Activated naive CD4-positive, alpha-beta T cell (primary cell): ENCODE measurements at regions not wholly inside any gene's neighbourhood (a gene's known extent, or its start where the extent isn't known, plus 50 kb on each side); places are given as distances from the start of the nearest gene placed in this dataset.
A peak's percentile ranks its signal among the peaks of the same experiment; 100 is the strongest.

ENCODE experiments used
- DNase-seq, 4 experiments: peaks; one replicate each; lab custom pipeline; 2025; lab: John Stamatoyannopoulos, UW

DNA sequence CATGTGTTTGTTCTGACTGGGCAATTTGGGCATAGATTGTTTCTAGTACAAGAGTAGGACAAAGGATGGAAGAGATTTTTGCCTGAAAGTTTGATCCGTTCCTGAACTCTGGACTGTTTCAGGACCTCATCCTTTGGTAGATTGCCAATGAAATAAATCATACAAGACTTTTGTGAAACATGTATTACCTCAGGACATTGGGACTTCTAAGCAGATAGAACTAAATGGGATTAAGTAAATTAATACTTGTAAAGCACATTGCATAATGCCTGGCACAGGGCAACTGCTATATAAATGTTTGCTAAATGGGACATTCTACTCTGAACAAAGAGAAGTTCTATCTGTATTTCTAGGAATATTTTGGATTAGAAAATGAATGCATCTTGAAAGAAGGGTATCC, 164.8 kb upstream of the RPS6KA3 start:
- no peak for DNase-seq

DNA sequence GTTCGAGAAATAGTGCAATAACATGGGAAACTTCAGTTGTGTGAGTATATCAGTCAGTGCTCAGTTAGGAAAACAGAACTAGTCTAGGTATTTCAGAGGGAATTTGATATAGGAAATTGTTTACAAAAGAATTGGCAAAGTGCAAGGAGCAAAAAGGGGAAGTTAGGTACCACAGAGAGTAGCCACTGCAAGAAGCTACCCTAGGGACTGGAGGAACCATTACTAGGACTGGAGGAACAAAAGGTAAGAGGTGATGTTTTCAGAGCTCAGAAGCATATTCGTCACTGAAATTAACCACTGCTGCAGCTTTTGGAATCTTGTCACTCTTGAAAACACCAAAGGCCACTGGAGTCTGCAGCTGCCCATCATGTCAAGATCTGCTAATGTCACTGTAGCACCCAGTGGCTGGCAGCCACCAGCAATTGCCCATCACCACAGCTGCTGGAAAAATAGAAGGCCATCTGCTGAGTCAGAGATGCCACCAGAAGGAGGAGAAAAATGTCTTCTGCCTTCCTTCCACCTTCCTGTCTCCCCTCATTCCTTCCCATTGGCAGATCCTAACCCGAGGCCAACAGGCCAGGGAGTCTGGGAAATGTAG, 160.6 kb upstream of the RPS6KA3 start:
- DNase-seq, result no peak

- DNase-seq, result no peak
Measured at GRCh38 chrX:20421697-20422096, 155.0 kb upstream of the RPS6KA3 start.

GRCh38 chrX:20421275-20421674, 154.6 kb upstream of the RPS6KA3 start:
- DNase-seq, result no peak

GRCh38 chrX:20420058-20420457, 153.3 kb upstream of the RPS6KA3 start:
- no peak for DNase-seq

- no peak for DNase-seq
Measured at GRCh38 chrX:20418379-20419150, 151.9 kb upstream of the RPS6KA3 start.

- DNase-seq, result no peak
Measured at GRCh38 chrX:20414762-20415445, 148.2 kb upstream of the RPS6KA3 start.

GRCh38 chrX:20414066-20414465, 147.4 kb upstream of the RPS6KA3 start:
- DNase-seq, result no peak

DNA sequence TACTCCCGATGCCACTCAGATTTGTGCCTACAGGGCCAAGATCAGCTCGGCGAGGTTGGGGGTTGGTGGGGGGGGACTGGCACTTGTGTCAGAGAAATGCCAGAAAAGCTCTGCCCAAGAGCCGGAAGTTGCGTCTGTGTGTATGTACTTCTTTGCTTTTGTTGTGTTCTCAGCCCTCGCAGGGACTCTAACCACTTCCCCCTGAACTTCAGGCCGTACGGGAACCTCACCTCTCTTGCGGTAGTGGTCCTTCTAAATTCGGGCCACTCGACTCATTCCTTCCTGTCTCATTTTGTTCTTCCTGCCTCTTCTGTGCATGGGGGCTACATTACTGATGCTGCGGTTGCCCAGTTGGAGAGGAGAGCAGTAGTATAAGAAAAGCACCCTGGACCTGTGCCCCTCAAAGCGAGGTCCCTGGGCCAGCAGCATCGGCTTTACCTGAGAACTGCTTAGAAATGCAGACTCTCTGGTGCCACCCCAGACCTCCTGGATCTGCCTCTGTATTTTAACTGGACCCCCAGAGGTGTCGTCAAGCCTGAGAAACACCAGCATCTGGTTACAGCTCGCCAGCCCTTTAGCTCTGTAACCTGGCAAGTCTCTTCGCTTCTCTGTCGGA, 146.3 kb upstream of the RPS6KA3 start:
- peak in 2 of 4 experiments; percentile 19 to 25 for DNase-seq

DNA sequence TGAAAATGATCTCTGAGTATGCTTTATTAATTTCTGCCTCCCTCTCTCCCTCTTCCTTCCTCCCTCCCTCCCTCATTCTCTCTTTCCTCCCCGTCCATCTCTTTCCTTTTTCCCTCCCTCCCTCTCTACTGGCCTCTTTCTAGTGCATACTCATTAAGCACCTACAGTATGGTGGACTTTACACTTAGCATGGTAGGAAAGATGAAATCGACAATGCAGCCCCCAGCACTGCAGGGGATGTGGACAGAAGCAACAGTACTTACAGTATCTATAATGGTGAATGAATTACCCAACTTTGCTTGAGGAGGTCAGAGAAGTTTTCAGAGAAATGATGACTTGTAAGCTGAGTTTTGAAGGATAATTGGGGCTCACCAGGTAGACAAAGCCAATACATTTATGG, 143.8 kb upstream of the RPS6KA3 start:
- DNase-seq, result no peak

DNA sequence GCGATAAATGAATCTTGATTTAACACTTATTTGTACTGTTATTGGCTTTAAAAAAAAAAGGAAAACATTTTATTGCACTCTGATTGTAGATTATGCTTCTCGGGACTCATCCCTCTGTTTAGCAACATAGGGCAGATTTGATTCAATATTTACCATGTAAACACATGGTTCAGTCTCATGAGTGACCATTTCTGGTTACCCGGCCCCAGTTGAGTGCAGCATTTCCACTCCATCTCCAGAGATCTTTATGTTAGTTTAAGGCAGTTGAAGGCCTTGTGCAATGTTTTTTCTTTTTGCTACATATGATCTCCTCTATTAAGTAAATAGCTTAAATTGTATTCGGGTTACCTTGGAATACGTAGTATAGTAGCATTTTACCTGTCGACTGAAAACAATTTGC, 143.3 kb upstream of the RPS6KA3 start:
- DNase-seq, result no peak

- no peak for DNase-seq
Measured at GRCh38 chrX:20402956-20403355, 136.2 kb upstream of the RPS6KA3 start.

- DNase-seq, result no peak
Measured at GRCh38 chrX:20399728-20400414, 133.2 kb upstream of the RPS6KA3 start.

- no peak for DNase-seq
Measured at GRCh38 chrX:20397587-20397986, 130.9 kb upstream of the RPS6KA3 start.

GRCh38 chrX:20394451-20394850, 127.7 kb upstream of the RPS6KA3 start:
- no peak for DNase-seq

DNA sequence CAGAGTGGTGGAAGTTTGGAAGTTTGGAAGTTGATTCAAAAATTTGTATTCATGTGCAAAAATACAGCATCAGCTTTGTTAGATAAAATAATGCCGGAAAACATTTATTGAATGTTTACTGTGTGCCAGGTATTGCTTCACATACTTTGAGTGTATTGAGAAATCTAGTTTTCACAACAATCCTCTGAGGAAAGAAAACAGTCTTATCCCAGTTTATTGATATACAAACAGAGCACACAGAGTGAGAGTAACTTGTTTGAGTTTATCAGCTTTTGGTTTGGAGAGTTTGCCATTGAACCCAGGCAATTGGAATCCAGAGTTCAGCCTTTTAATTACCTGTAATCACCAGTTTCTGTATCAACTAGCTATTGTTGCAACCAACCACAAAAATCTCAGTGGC, 127.2 kb upstream of the RPS6KA3 start:
- DNase-seq, result no peak

DNA sequence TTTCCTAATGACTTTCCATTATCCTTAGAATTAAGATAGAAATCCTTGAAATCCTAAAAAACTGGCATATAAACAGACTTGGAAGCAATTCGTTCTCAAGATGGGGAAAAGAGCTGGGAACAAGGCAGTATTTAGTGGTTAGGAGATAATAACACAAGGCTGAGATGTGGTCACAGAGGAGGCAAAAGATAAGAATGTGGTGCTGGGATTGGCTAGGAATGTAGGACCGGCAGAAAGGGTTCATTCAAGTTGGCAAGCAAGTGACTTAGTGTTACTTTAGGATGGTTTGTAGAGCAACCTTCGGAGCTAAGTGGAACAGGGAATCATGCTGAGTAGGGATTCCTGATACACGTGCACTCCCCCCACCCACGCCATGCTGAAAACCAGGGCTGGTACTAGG, 121.9 kb upstream of the RPS6KA3 start:
- DNase-seq, result no peak

DNA sequence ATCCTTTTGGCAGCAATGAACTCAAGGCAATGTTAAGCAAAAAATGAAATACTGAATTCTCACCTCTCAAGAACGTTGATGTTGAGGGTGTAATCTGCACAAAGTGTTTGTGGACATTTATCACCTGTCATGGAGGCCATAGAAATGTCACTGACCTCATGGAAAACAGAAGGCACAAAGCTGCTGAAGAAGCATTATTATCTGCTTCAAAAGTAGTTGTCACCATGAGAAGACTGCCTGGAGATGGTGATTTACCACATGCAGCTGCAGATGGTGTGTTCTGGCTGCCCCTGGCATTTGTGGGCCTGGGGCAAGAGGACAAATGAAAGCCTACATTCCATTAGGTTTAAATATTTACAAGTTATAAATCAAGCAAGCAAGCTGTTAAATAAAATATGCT, 116.8 kb upstream of the RPS6KA3 start:
- DNase-seq, result no peak

- DNase-seq, result no peak
Measured at GRCh38 chrX:20382518-20383297, 116.0 kb upstream of the RPS6KA3 start.

DNA sequence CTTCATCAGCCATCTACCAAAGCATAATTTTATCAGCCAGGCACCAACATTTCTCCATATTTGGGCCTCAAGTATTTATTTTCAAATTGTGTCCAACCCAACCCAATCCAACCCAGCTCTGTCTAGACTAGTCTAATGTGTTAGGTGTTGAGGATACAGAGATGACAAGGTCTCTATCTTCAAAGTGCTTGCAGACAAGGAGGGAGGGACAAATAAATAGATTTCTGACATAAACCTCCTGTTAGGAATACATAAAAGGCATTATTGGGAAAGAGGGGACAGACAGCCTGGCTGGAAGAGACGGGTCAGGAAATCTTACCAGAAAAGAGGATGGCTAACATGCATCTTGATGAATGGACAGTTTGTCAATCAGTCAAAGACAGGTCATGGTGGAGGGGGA, 115.4 kb upstream of the RPS6KA3 start:
- no peak for DNase-seq

DNA sequence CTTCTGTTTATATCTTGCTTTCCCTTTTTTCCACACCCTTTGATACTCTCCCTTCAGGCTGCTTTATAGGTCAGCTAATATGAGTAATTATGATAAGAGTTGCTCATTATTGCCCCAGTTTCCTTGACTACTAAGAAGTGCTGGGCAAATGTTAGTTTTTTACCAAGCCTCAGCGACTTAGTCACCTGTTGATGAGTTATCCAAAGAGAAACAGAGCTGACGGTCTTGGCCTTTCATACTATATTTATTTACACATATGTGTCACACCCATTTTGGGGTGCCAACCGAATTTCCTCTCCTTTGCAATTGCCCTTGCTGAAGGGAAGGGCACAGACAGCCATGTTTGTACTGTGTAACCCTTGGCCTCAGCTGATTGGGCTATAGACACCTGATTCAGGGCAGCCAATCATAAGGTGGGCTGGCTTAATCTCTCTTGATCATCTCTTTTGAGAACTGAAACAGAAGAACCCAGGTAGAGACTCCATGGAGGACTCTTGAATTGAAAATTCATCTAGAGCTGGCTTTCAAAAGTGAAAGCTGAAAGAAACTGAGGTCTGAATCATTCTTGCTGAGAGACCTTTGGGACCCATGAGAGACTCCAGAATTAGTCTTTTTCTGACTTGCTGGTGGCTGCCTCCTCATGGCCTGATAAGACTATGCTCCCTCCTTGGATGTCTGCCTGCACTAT, 111.7 kb upstream of the RPS6KA3 start:
- no peak for DNase-seq
